ENCODE measurements at regions not wholly inside any gene's neighbourhood (a gene's known extent, or its start where the extent isn't known, plus 50 kb on each side); places are given as distances from the start of the nearest gene placed in this dataset.
"Not testable (repeated sequence)": the region's sequence is repeated elsewhere in the genome, so short reads cannot be mapped to it uniquely, and the experiment has no call there.

DNA sequence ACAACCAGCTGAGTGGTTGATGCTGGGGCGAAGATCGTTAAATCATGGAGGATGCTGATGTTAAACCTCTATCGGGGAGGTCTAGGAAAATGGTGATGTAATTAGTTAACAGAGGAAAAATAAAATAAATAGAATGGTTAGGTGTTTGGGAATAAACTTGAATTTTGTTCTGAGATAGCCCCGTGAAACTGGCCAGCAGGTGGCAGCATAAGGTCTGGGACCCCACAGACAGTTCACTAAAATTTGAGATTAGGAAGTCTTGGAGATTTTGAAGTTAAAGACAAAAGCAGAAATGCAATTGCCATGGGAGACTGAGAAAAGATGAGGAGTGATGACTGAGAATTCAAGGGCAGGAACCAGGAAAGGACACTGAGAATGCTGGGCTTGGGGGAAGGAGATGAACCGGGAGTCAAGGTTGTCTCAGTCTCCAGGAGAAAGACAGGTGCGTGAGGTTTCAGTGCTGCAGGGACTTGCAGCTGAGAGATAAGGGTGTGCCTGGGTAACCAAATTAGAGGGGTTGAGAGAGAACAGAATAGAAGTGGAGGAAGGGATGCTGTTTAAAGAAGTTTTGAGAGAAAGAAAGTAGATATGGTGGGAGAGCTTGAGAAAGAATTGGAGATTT, 248.0 kb downstream of the ZNF92 start:
- not testable (repeated sequence) for H3K9me3 ChIP-seq (ENCODE audit: control insufficient read depth, insufficient read depth, low read depth, low read length); H3K4me1 ChIP-seq (ENCODE audit: control insufficient read depth, extremely low read depth, insufficient read depth, low read length); H3K36me3 ChIP-seq (ENCODE audit: control insufficient read depth, insufficient read depth, low read length); H2AFZ ChIP-seq (ENCODE audit: low read length); H4K20me1 ChIP-seq (ENCODE audit: control insufficient read depth, extremely low read depth, insufficient read depth, low read length); H3K9ac ChIP-seq (ENCODE audit: insufficient read depth, low read length); H3K79me2 ChIP-seq (ENCODE audit: control insufficient read depth, insufficient read depth, low read length); H3K4me2 ChIP-seq (ENCODE audit: extremely low read depth, insufficient read depth, low read length); H3K27ac ChIP-seq (ENCODE audit: insufficient read depth, low read length); H3K4me3 ChIP-seq (replicated peaks in 1 of 4; ENCODE audit: control extremely low read depth in 1 of 4, insufficient read depth in 1 of 4, low read depth in 3 of 4, low read length in 4 of 4); H3K27me3 ChIP-seq (ENCODE audit: control insufficient read depth, insufficient read depth, low read length)
- DNase-seq (ENCODE audit: low read depth in 2 of 2), result peak in 1 of 2 donors; percentile 30
- TF ChIP-seq, protein P1, sequence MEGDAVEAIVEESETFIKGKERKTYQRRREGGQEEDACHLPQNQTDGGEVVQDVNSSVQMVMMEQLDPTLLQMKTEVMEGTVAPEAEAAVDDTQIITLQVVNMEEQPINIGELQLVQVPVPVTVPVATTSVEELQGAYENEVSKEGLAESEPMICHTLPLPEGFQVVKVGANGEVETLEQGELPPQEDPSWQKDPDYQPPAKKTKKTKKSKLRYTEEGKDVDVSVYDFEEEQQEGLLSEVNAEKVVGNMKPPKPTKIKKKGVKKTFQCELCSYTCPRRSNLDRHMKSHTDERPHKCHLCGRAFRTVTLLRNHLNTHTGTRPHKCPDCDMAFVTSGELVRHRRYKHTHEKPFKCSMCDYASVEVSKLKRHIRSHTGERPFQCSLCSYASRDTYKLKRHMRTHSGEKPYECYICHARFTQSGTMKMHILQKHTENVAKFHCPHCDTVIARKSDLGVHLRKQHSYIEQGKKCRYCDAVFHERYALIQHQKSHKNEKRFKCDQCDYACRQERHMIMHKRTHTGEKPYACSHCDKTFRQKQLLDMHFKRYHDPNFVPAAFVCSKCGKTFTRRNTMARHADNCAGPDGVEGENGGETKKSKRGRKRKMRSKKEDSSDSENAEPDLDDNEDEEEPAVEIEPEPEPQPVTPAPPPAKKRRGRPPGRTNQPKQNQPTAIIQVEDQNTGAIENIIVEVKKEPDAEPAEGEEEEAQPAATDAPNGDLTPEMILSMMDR (conservative IDR thresholded peaks at IDR 0.05 in 1 of 2, IDR thresholded peaks at IDR 0.05 in 1 of 2; ENCODE audit: low read depth in 1 of 2, low read length in 2 of 2), result peak; percentile 48 to 58

DNA sequence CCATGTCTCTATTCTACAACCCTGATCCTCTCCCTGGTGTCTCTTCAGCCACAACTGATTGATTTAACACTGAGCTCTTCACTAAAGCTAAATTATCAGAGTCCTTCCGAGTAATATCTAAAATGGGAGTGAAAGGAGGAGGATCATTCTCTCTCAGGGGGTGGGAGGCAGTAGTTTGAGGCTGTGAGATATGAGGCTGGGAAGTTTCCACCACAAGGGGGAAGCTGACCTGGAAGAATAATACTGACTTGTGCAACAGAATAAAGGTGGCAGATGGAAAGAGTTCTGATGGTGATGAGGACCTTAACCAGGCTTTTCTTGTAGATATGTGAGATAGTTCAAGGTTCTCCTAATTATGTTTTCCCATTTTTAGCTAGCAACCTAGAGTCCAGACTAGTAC, 241.6 kb upstream of the VKORC1L1 start:
- not testable (repeated sequence) for H3K79me2 ChIP-seq (ENCODE audit: control insufficient read depth, insufficient read depth, low read length); H3K27ac ChIP-seq (ENCODE audit: insufficient read depth, low read length); DNase-seq (ENCODE audit: low read depth in 2 of 2); H3K9ac ChIP-seq (ENCODE audit: insufficient read depth, low read length); H3K27me3 ChIP-seq (ENCODE audit: control insufficient read depth, insufficient read depth, low read length); H3K4me3 ChIP-seq (replicated peaks in 1 of 4; ENCODE audit: control extremely low read depth in 1 of 4, insufficient read depth in 1 of 4, low read depth in 3 of 4, low read length in 4 of 4); H4K20me1 ChIP-seq (ENCODE audit: control insufficient read depth, extremely low read depth, insufficient read depth, low read length); H3K9me3 ChIP-seq (ENCODE audit: control insufficient read depth, insufficient read depth, low read depth, low read length); H2AFZ ChIP-seq (ENCODE audit: low read length); H3K4me1 ChIP-seq (ENCODE audit: control insufficient read depth, extremely low read depth, insufficient read depth, low read length); H3K4me2 ChIP-seq (ENCODE audit: extremely low read depth, insufficient read depth, low read length); H3K36me3 ChIP-seq (ENCODE audit: control insufficient read depth, insufficient read depth, low read length)

DNA sequence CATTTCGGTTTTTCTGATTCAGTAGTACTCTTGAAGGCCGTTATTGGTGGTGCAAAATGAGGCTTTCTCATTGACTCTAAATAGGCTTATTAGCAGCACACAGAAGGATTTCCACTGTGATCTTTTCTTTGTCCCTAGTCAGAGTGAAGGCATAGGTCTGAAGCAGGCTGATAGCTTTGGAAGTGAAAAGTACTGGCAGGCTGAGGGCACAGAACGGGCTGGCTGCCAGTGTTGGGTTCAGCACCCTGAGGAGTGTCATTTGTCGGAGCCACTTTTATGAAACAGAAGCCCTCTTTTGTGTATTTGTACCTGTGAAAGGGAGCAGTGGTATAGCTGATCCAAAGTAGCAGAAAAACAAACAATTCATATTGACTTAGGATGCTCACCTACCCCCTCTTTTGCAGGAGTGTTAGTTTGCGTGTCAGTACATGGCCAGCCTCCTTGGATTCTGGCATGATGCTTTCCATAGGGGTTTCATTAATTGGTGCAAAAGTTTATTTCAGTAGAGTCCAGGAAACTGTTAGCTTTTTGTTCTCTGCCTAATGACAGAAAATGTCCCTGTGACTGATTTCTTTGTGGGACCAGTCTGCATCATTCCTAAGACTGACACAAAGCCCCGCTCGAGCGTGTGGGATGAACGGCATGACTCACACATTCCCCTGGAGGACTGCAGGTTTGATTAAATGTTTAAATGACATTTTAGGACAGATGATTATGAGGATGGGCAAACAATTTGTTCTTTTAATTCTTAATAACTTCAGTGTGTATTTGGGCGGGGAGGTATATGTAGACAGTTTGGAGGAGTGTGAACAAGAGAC, 239.1 kb upstream of the VKORC1L1 start:
- not testable (repeated sequence) for H3K27ac ChIP-seq (ENCODE audit: insufficient read depth, low read length); H3K79me2 ChIP-seq (ENCODE audit: control insufficient read depth, insufficient read depth, low read length); H3K36me3 ChIP-seq (ENCODE audit: control insufficient read depth, insufficient read depth, low read length); H3K9me3 ChIP-seq (ENCODE audit: control insufficient read depth, insufficient read depth, low read depth, low read length); H2AFZ ChIP-seq (ENCODE audit: low read length); DNase-seq (ENCODE audit: low read depth in 2 of 2); H4K20me1 ChIP-seq (ENCODE audit: control insufficient read depth, extremely low read depth, insufficient read depth, low read length); H3K4me2 ChIP-seq (ENCODE audit: extremely low read depth, insufficient read depth, low read length); H3K4me3 ChIP-seq (replicated peaks in 1 of 4; ENCODE audit: control extremely low read depth in 1 of 4, insufficient read depth in 1 of 4, low read depth in 3 of 4, low read length in 4 of 4); H3K4me1 ChIP-seq (ENCODE audit: control insufficient read depth, extremely low read depth, insufficient read depth, low read length); H3K9ac ChIP-seq (ENCODE audit: insufficient read depth, low read length); H3K27me3 ChIP-seq (ENCODE audit: control insufficient read depth, insufficient read depth, low read length)

DNA sequence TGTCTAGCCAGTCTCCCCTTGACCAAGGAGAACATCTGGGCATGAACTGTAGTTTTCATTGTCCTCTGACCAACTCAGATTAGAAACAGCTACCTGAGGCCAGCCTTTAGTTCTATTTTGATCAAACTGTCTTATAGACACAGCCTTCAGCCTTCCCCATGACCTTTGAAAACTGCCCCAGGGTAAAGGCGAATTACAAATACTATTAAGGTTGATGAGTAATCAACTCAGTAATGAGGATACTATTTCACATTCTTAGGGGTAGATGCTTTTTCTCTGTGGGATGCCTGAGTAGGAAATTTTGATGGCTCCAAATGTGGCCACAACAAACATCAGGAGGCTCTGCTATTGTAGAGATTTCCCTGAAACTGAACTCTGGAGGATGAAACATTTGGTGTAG, 234.0 kb upstream of the VKORC1L1 start:
- not testable (repeated sequence) for H4K20me1 ChIP-seq (ENCODE audit: control insufficient read depth, extremely low read depth, insufficient read depth, low read length); H3K4me1 ChIP-seq (ENCODE audit: control insufficient read depth, extremely low read depth, insufficient read depth, low read length); H3K27ac ChIP-seq (ENCODE audit: insufficient read depth, low read length); H2AFZ ChIP-seq (ENCODE audit: low read length); H3K4me3 ChIP-seq (replicated peaks in 1 of 4; ENCODE audit: control extremely low read depth in 1 of 4, insufficient read depth in 1 of 4, low read depth in 3 of 4, low read length in 4 of 4); H3K36me3 ChIP-seq (ENCODE audit: control insufficient read depth, insufficient read depth, low read length); H3K9ac ChIP-seq (ENCODE audit: insufficient read depth, low read length); H3K4me2 ChIP-seq (ENCODE audit: extremely low read depth, insufficient read depth, low read length); H3K9me3 ChIP-seq (ENCODE audit: control insufficient read depth, insufficient read depth, low read depth, low read length); H3K79me2 ChIP-seq (ENCODE audit: control insufficient read depth, insufficient read depth, low read length); DNase-seq (ENCODE audit: low read depth in 2 of 2); H3K27me3 ChIP-seq (ENCODE audit: control insufficient read depth, insufficient read depth, low read length)

DNA sequence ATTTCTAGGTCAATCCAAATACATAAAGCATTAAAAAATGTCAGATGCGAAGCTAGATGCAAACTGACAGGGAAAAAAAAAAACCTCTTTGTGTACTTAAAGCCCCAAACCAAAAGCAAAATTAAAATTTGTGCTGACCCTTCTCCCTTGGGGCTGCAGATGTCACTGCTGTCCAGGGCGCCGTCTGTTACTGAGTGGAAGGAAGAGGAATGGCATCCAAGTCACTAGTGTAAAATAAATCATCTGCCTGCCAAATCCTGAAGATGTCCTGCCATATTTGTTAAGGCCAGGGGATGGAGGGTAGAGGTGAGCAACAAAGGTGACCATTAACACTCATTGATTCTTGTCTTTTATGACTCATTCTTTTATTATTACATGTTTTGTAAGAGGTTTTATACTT, 233.2 kb upstream of the VKORC1L1 start:
- H3K4me2 ChIP-seq (ENCODE audit: extremely low read depth, insufficient read depth, low read length); H3K9me3 ChIP-seq (ENCODE audit: control insufficient read depth, insufficient read depth, low read depth, low read length); H3K4me1 ChIP-seq (ENCODE audit: control insufficient read depth, extremely low read depth, insufficient read depth, low read length); H3K27ac ChIP-seq (ENCODE audit: insufficient read depth, low read length); DNase-seq (ENCODE audit: low read depth in 2 of 2); H3K36me3 ChIP-seq (ENCODE audit: control insufficient read depth, insufficient read depth, low read length); H3K27me3 ChIP-seq (ENCODE audit: control insufficient read depth, insufficient read depth, low read length); H3K79me2 ChIP-seq (ENCODE audit: control insufficient read depth, insufficient read depth, low read length); H4K20me1 ChIP-seq (ENCODE audit: control insufficient read depth, extremely low read depth, insufficient read depth, low read length); H3K9ac ChIP-seq (ENCODE audit: insufficient read depth, low read length); H2AFZ ChIP-seq (ENCODE audit: low read length); H3K4me3 ChIP-seq (replicated peaks in 1 of 4; ENCODE audit: control extremely low read depth in 1 of 4, insufficient read depth in 1 of 4, low read depth in 3 of 4, low read length in 4 of 4): not testable (repeated sequence)

DNA sequence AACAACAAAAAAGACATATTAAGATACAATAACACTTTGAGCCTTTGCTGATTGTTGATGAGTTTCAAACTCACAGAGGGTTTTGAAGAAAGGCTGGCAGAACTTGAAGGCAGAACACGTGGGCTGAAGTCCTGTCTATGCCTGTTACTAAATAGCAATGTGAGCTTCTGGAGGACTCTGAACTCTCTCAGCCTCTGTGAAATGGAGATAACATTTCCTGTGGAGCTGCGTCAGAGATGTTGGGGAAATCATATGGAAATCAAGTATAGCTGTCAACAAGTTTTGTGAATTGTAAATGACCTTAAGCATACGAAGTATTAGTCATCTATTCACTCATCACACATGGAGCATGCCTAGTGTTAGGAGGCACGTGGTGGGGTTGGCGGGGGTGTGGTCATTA, 229.4 kb upstream of the VKORC1L1 start:
- not testable (repeated sequence) for H3K27ac ChIP-seq (ENCODE audit: insufficient read depth, low read length); H3K36me3 ChIP-seq (ENCODE audit: control insufficient read depth, insufficient read depth, low read length); H3K79me2 ChIP-seq (ENCODE audit: control insufficient read depth, insufficient read depth, low read length); H3K27me3 ChIP-seq (ENCODE audit: control insufficient read depth, insufficient read depth, low read length); H3K9ac ChIP-seq (ENCODE audit: insufficient read depth, low read length); H3K9me3 ChIP-seq (ENCODE audit: control insufficient read depth, insufficient read depth, low read depth, low read length); H3K4me1 ChIP-seq (ENCODE audit: control insufficient read depth, extremely low read depth, insufficient read depth, low read length); H3K4me2 ChIP-seq (ENCODE audit: extremely low read depth, insufficient read depth, low read length); H2AFZ ChIP-seq (ENCODE audit: low read length); DNase-seq (ENCODE audit: low read depth in 2 of 2); H3K4me3 ChIP-seq (replicated peaks in 1 of 4; ENCODE audit: control extremely low read depth in 1 of 4, insufficient read depth in 1 of 4, low read depth in 3 of 4, low read length in 4 of 4); H4K20me1 ChIP-seq (ENCODE audit: control insufficient read depth, extremely low read depth, insufficient read depth, low read length)

All from fibroblast of lung (primary cell).